ENCODE measurements at regions not wholly inside any gene's neighbourhood (a gene's known extent, or its start where the extent isn't known, plus 50 kb on each side); places are given as distances from the start of the nearest gene placed in this dataset.

DNA sequence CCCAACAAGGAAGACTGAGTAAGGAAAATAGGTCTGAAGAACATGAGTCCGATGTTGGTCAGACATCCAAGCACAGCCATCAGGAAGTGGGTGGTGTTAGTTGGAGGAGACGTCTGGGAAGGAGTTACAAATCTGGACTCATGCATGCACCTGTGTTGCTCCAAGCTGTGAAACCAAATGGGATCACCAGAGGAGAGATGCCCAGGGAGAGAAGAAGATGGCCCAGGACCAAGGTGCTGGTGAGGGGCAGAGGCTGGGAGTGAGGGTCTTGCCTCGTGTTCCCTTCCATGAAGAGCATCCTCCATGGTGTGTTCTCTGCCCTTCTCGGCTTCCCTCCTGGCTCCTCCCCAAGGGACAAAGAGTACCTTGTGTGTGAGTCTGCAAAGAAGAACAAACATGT, 405.6 kb downstream of the NPHP4 start:
- TF ChIP-seq CTCF (IDR thresholded peaks at IDR 0.05): no peak
- TF ChIP-seq EZH2 (IDR thresholded peaks at IDR 0.05): no peak
- no peak for TF ChIP-seq EZH2phosphoT487 (IDR thresholded peaks at IDR 0.05)

Data from neural progenitor cell (in vitro differentiated cells).